ENCODE measurements at regions not wholly inside any gene's neighbourhood (a gene's known extent, or its start where the extent isn't known, plus 50 kb on each side); places are given as distances from the start of the nearest gene placed in this dataset.

GRCh38 chr15:37262922-37263608, 162.7 kb upstream of the MEIS2 start:
- TF ChIP-seq CTCF (IDR thresholded peaks at IDR 0.05; ENCODE audit: low read depth, low read length, missing input control) (no peak), REST (IDR thresholded peaks at IDR 0.05) (no peak), GABPA (IDR thresholded peaks at IDR 0.05 in 1 of 2, conservative IDR thresholded peaks at IDR 0.05 in 1 of 2) (no peak), MAX (IDR thresholded peaks at IDR 0.05) (peak; percentile 12), FOXA1 (IDR thresholded peaks at IDR 0.05) (no peak), ATF3 (IDR thresholded peaks at IDR 0.05) (no peak), YY1 (IDR thresholded peaks at IDR 0.05) (peak; percentile 30), ZBTB33 (IDR thresholded peaks at IDR 0.05) (no peak), TAF1 (conservative IDR thresholded peaks at IDR 0.05) (no peak), RAD21 (IDR thresholded peaks at IDR 0.05) (no peak), HNF4G (IDR thresholded peaks at IDR 0.05) (no peak), HNF4A (conservative IDR thresholded peaks at IDR 0.05) (peak; percentile 61 to 69)

All from liver (tissue), 3 donors.